ENCODE measurements at regions not wholly inside any gene's neighbourhood (a gene's known extent, or its start where the extent isn't known, plus 50 kb on each side); places are given as distances from the start of the nearest gene placed in this dataset.

DNA sequence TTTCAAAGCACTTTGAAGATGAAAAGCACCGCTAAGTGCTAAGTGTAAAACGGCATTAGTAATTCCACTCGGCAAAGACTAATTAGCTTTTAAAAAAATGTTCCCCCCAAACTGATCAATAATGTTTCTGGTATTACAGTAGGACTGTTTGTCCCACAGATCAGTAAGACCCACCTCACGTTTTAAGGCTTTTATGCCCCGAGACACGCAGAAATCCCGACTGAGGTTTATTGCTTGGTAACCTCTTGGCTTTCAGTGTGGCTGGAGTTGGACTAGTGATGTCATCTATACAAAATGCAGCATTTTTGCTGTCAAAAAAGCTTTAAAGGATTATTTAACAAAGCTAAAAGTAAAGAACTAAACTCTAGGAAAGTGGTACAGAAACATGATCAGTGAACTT lies 414.6 kb upstream of the PSMD7 start:
- H3K27me3 ChIP-seq (ENCODE audit: control insufficient read depth, low read length): peaks cover 9% of the 10 kb centered on the region; the same call in 1 of the 2 replicates
- H3K9me2 ChIP-seq (replicated peaks; ENCODE audit: control insufficient read depth, low read length): no peaks in the 10 kb centered on the region
- no peaks in the 10 kb centered on the region for H3K4me1 ChIP-seq (ENCODE audit: control insufficient read depth, low read length)
- H3K4me3 ChIP-seq (ENCODE audit: low read length): no peak overlapping the region
- no peaks in the 10 kb centered on the region for H3K79me2 ChIP-seq (ENCODE audit: control insufficient read depth, low read length)
- H3K4me2 ChIP-seq (ENCODE audit: low read length): no peak overlapping the region
- no peaks in the 10 kb centered on the region for H3K9me3 ChIP-seq (ENCODE audit: control insufficient read depth, insufficient read depth, low read length)
- H3K27ac ChIP-seq (ENCODE audit: low read depth, low read length): no peak overlapping the region
- TF ChIP-seq, protein P1, sequence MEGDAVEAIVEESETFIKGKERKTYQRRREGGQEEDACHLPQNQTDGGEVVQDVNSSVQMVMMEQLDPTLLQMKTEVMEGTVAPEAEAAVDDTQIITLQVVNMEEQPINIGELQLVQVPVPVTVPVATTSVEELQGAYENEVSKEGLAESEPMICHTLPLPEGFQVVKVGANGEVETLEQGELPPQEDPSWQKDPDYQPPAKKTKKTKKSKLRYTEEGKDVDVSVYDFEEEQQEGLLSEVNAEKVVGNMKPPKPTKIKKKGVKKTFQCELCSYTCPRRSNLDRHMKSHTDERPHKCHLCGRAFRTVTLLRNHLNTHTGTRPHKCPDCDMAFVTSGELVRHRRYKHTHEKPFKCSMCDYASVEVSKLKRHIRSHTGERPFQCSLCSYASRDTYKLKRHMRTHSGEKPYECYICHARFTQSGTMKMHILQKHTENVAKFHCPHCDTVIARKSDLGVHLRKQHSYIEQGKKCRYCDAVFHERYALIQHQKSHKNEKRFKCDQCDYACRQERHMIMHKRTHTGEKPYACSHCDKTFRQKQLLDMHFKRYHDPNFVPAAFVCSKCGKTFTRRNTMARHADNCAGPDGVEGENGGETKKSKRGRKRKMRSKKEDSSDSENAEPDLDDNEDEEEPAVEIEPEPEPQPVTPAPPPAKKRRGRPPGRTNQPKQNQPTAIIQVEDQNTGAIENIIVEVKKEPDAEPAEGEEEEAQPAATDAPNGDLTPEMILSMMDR (IDR thresholded peaks at IDR 0.05; ENCODE audit: low read depth, low read length, poor library complexity, severe bottlenecking): no peak
- TF ChIP-seq EZH2phosphoT487 (IDR thresholded peaks at IDR 0.05; ENCODE audit: borderline replicate concordance, low read length): no peak
- no peaks in the 10 kb centered on the region for H3K36me3 ChIP-seq (ENCODE audit: control insufficient read depth, low read length)
- H4K20me1 ChIP-seq (ENCODE audit: control insufficient read depth, insufficient read depth, low read depth, low read length): no peaks in the 10 kb centered on the region
- H3F3A ChIP-seq (ENCODE audit: control insufficient read depth, insufficient read depth): no peaks in the 10 kb centered on the region

DNA sequence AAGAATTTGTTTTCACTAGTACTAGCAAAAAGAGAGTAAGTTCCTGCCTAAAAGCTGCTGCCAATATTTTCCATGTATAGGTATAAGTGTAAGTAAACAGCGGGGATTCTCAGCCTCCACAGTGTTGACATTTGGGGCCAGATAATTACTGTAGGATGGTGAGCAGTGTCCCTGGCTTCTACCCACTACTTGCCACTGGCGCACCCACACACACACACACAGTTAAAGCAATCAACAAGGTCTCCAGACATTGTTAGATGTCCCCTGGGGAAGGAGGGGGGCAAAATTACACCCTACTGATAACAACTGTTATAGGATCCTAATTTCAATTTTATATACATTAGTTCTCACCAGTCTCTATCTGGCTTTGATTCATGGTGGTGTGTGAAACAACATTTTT lies 417.0 kb upstream of the PSMD7 start:
- H3K36me3 ChIP-seq (ENCODE audit: control insufficient read depth, low read length): no peaks in the 10 kb centered on the region

DNA sequence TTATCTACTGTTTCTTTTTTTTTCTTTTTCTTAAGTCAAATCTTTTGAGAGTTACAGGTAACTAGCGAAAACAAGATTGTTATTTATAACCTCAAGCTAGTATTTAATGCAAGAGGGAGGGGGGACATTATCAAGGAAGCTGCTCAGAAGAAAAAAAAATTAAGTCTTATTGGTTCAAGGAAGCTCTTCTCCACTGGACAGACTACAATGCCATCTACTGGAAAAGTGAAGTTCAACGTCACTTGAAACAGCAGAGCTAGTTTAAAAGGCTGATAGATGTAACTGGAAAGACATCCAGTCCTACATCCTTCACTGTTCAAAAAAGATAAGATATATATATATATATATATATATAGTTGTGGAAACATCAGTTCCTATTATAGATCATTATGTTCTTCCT lies 418.0 kb upstream of the PSMD7 start:
- no peaks in the 10 kb centered on the region for H3K27me3 ChIP-seq (ENCODE audit: control insufficient read depth, low read length)
- H3K9me3 ChIP-seq (ENCODE audit: control insufficient read depth, insufficient read depth, low read length): no peaks in the 10 kb centered on the region
- no peak overlapping the region for H3K4me2 ChIP-seq (ENCODE audit: low read length)
- no peaks in the 10 kb centered on the region for H3K36me3 ChIP-seq (ENCODE audit: control insufficient read depth, low read length)
- H3K4me3 ChIP-seq (ENCODE audit: low read length): no peak overlapping the region
- TF ChIP-seq, protein P1 (IDR thresholded peaks at IDR 0.05; ENCODE audit: low read depth, low read length, poor library complexity, severe bottlenecking): peak; percentile 20
- no peak for TF ChIP-seq EZH2phosphoT487 (IDR thresholded peaks at IDR 0.05; ENCODE audit: borderline replicate concordance, low read length)
- H3K79me2 ChIP-seq (ENCODE audit: control insufficient read depth, low read length): no peaks in the 10 kb centered on the region
- H3F3A ChIP-seq (ENCODE audit: control insufficient read depth, insufficient read depth): no peaks in the 10 kb centered on the region
- H4K20me1 ChIP-seq (ENCODE audit: control insufficient read depth, insufficient read depth, low read depth, low read length): no peaks in the 10 kb centered on the region
- no peaks in the 10 kb centered on the region for H3K9me2 ChIP-seq (replicated peaks; ENCODE audit: control insufficient read depth, low read length)
- no peaks in the 10 kb centered on the region for H3K4me1 ChIP-seq (ENCODE audit: control insufficient read depth, low read length)
- H3K27ac ChIP-seq (ENCODE audit: low read depth, low read length): no peak overlapping the region

More for the DNA sequence above, 417.0 kb upstream of the PSMD7 start:
- no peaks in the 10 kb centered on the region for H3K9me3 ChIP-seq (ENCODE audit: control insufficient read depth, insufficient read depth, low read length)
- H3K4me3 ChIP-seq (ENCODE audit: low read length): no peak overlapping the region
- H3K79me2 ChIP-seq (ENCODE audit: control insufficient read depth, low read length): no peaks in the 10 kb centered on the region
- no peak overlapping the region for H3K4me2 ChIP-seq (ENCODE audit: low read length)
- no peaks in the 10 kb centered on the region for H4K20me1 ChIP-seq (ENCODE audit: control insufficient read depth, insufficient read depth, low read depth, low read length)
- no peaks in the 10 kb centered on the region for H3F3A ChIP-seq (ENCODE audit: control insufficient read depth, insufficient read depth)
- H3K27me3 ChIP-seq (ENCODE audit: control insufficient read depth, low read length): no peaks in the 10 kb centered on the region; the same call in 1 of the 2 replicates
- H3K4me1 ChIP-seq (ENCODE audit: control insufficient read depth, low read length): no peaks in the 10 kb centered on the region
- TF ChIP-seq, protein P1 (IDR thresholded peaks at IDR 0.05; ENCODE audit: low read depth, low read length, poor library complexity, severe bottlenecking): no peak
- no peak for TF ChIP-seq EZH2phosphoT487 (IDR thresholded peaks at IDR 0.05; ENCODE audit: borderline replicate concordance, low read length)
- H3K9me2 ChIP-seq (replicated peaks; ENCODE audit: control insufficient read depth, low read length): no peaks in the 10 kb centered on the region
- H3K27ac ChIP-seq (ENCODE audit: low read depth, low read length): no peak overlapping the region

All from DOHH2 (cell line).